ENCODE measurements at regions not wholly inside any gene's neighbourhood (a gene's known extent, or its start where the extent isn't known, plus 50 kb on each side); places are given as distances from the start of the nearest gene placed in this dataset.

DNA sequence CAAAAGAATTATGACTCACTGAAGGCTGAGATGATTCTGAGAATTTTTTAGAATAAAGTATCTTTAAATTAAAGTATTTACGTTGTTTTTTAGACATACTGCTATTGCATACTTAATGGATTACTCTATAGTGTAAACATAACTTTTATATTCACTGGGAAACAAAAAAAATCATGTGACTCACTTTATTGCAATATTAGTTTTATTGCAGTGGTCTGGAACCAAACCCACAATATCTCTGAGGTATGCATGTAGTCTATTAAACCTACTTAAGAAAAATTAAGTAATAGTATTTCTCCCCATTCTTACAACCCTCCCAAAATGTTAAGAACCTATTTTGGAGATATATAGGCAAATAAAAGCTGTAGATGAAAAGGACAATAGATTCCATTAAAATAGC lies 142.9 kb upstream of the ZNF521 start:
- Histone ChIP-seq H3K27me3 (replicated peaks; ENCODE audit: insufficient read depth, low read depth, low read length, poor library complexity) (no peaks in the 10 kb centered on the region), H3K36me3 (ENCODE audit: insufficient read depth, low read length, poor library complexity, severe bottlenecking) (no peaks in the 10 kb centered on the region), H3K4me1 (ENCODE audit: insufficient read depth, low read length, poor library complexity, severe bottlenecking) (no peaks in the 10 kb centered on the region), H3K9me3 (ENCODE audit: low read depth, low read length, poor library complexity, severe bottlenecking) (peaks cover 8% of the 10 kb centered on the region), H3K4me3 (ENCODE audit: low read depth, low read length, poor library complexity, severe bottlenecking) (no peak overlapping the region), H3K27ac (ENCODE audit: low read depth, low read length, poor library complexity, severe bottlenecking) (no peak overlapping the region)
- DNase-seq (ENCODE audit: low spot score), result no peak
- TF ChIP-seq, protein P1, sequence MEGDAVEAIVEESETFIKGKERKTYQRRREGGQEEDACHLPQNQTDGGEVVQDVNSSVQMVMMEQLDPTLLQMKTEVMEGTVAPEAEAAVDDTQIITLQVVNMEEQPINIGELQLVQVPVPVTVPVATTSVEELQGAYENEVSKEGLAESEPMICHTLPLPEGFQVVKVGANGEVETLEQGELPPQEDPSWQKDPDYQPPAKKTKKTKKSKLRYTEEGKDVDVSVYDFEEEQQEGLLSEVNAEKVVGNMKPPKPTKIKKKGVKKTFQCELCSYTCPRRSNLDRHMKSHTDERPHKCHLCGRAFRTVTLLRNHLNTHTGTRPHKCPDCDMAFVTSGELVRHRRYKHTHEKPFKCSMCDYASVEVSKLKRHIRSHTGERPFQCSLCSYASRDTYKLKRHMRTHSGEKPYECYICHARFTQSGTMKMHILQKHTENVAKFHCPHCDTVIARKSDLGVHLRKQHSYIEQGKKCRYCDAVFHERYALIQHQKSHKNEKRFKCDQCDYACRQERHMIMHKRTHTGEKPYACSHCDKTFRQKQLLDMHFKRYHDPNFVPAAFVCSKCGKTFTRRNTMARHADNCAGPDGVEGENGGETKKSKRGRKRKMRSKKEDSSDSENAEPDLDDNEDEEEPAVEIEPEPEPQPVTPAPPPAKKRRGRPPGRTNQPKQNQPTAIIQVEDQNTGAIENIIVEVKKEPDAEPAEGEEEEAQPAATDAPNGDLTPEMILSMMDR (conservative IDR thresholded peaks at IDR 0.05; ENCODE audit: low read depth, low read length), result no peak
- TF ChIP-seq EZH2 (IDR thresholded peaks at IDR 0.05; ENCODE audit: borderline replicate concordance, low read depth, low read length, poor library complexity, severe bottlenecking), result no peak
- ChIA-PET CTCF (no interaction called here), POLR2A (ENCODE audit: low non-redundant PET) (no interaction called here)
- intact Hi-C loops (cut with micrococcal nuclease; ENCODE audit: unreplicated experiment), result no loop called here
- BruUV-seq (replicated peaks), result no TSS peak

- TF ChIP-seq EZH2 (IDR thresholded peaks at IDR 0.05; ENCODE audit: borderline replicate concordance, low read depth, low read length, poor library complexity, severe bottlenecking), result no peak
- TF ChIP-seq, protein P1 (conservative IDR thresholded peaks at IDR 0.05; ENCODE audit: low read depth, low read length), result no peak
- no TSS peak for BruUV-seq (replicated peaks)
- no peaks in the 10 kb centered on the region for H3K27me3 ChIP-seq (replicated peaks; ENCODE audit: insufficient read depth, low read depth, low read length, poor library complexity)
- no peak for DNase-seq (ENCODE audit: low spot score)
- H3K9me3 ChIP-seq (ENCODE audit: low read depth, low read length, poor library complexity, severe bottlenecking), result peaks cover 8% of the 10 kb centered on the region
- no peak overlapping the region for H3K27ac ChIP-seq (ENCODE audit: low read depth, low read length, poor library complexity, severe bottlenecking)
- no peaks in the 10 kb centered on the region for H3K4me1 ChIP-seq (ENCODE audit: insufficient read depth, low read length, poor library complexity, severe bottlenecking)
- POLR2A ChIA-PET (ENCODE audit: low non-redundant PET), result no interaction called here
- no peaks in the 10 kb centered on the region for H3K36me3 ChIP-seq (ENCODE audit: insufficient read depth, low read length, poor library complexity, severe bottlenecking)
- intact Hi-C loops (cut with micrococcal nuclease; ENCODE audit: unreplicated experiment), result no loop called here
- CTCF ChIA-PET, result no interaction called here
- no peak overlapping the region for H3K4me3 ChIP-seq (ENCODE audit: low read depth, low read length, poor library complexity, severe bottlenecking)
These were observed 141.4 kb upstream of the ZNF521 start for GRCh38 chr18:25493401-25493800.

- BruUV-seq (replicated peaks), result no TSS peak
- Histone ChIP-seq H3K9me3 (ENCODE audit: low read depth, low read length, poor library complexity, severe bottlenecking) (peaks cover 8% of the 10 kb centered on the region), H3K27me3 (replicated peaks; ENCODE audit: insufficient read depth, low read depth, low read length, poor library complexity) (no peaks in the 10 kb centered on the region), H3K27ac (ENCODE audit: low read depth, low read length, poor library complexity, severe bottlenecking) (no peak overlapping the region), H3K4me1 (ENCODE audit: insufficient read depth, low read length, poor library complexity, severe bottlenecking) (no peaks in the 10 kb centered on the region), H3K36me3 (ENCODE audit: insufficient read depth, low read length, poor library complexity, severe bottlenecking) (no peaks in the 10 kb centered on the region), H3K4me3 (ENCODE audit: low read depth, low read length, poor library complexity, severe bottlenecking) (no peak overlapping the region)
- intact Hi-C loops (cut with micrococcal nuclease; ENCODE audit: unreplicated experiment), result no loop called here
- TF ChIP-seq, protein P1 (conservative IDR thresholded peaks at IDR 0.05; ENCODE audit: low read depth, low read length), result no peak
- no peak for TF ChIP-seq EZH2 (IDR thresholded peaks at IDR 0.05; ENCODE audit: borderline replicate concordance, low read depth, low read length, poor library complexity, severe bottlenecking)
- CTCF ChIA-PET, result no interaction called here
- no peak for DNase-seq (ENCODE audit: low spot score)
- POLR2A ChIA-PET (ENCODE audit: low non-redundant PET), result no interaction called here
These were observed 138.3 kb upstream of the ZNF521 start for GRCh38 chr18:25490316-25490715.

Measured in A673 (cell line).